CD14-positive monocyte (primary cell): ENCODE measurements at regions not wholly inside any gene's neighbourhood (a gene's known extent, or its start where the extent isn't known, plus 50 kb on each side); places are given as distances from the start of the nearest gene placed in this dataset.

Experiments used
- DNase-seq, 3 donors: peaks; one replicate each; pipeline ENCODE4 v3.0.0-alpha.2; 2011 to 2022
- H2AFZ ChIP-seq: 2 replicates; pipeline ENCODE4 v1.6.0; 2012; ENCODE audit warnings: mild to moderate bottlenecking, low read depth, low read length, inconsistent platforms; ENCODE audit not compliant: insufficient read depth, poor library complexity, severe bottlenecking
- H3K27ac ChIP-seq, 2 donors: 1 replicate in 1 of 2; 2 replicates in 1 of 2; pipeline ENCODE4 v1.5.1; 2012 to 2013; ENCODE audit warnings: low read length in 2 of 2, control low read depth in 1 of 2, inconsistent platforms in 1 of 2, low read depth in 1 of 2, mild to moderate bottlenecking in 1 of 2
- H3K27me3 ChIP-seq, 2 donors: one replicate each; pipeline versions ENCODE4 v1.6.0 to v1.6.1; 2011 to 2013; ENCODE audit warnings: low read length in 2 of 2; ENCODE audit not compliant: control insufficient read depth in 2 of 2, insufficient read depth in 2 of 2
- H3K36me3 ChIP-seq, 2 donors: replicated peaks in 1 of 2; 1 replicate in 1 of 2; 2 replicates in 1 of 2; pipeline versions ENCODE4 v1.5.1 to v1.6.1; 2012 to 2013; ENCODE audit warnings: low read length in 2 of 2, control low read depth in 1 of 2, inconsistent platforms in 1 of 2, mild to moderate bottlenecking in 1 of 2; ENCODE audit not compliant: insufficient read depth in 2 of 2, control insufficient read depth in 1 of 2
- H3K4me1 ChIP-seq, 2 donors: 1 replicate in 1 of 2; 2 replicates in 1 of 2; pipeline versions ENCODE4 v1.5.1 to v1.6.1; 2012 to 2013; ENCODE audit warnings: low read length in 2 of 2, control low read depth in 1 of 2, inconsistent platforms in 1 of 2, mild to moderate bottlenecking in 1 of 2, moderate library complexity in 1 of 2; ENCODE audit not compliant: insufficient read depth in 2 of 2, control insufficient read depth in 1 of 2
- H3K4me2 ChIP-seq: replicated peaks from 2 replicates; pipeline ENCODE3; 2012; ENCODE audit warnings: low read length, moderate library complexity, mild to moderate bottlenecking; ENCODE audit not compliant: poor library complexity, severe bottlenecking; ENCODE audit errors: extremely low read depth
- H3K4me3 ChIP-seq, 3 experiments: fragments of 200-600 bp in 1 of 3; sonication (generic) in 1 of 3; replicated peaks in 1 of 3; 1 replicate in 2 of 3; 2 replicates in 1 of 3; pipeline ENCODE4 v1.5.1; 2011 to 2013; ENCODE audit warnings: low read length in 3 of 3, mild to moderate bottlenecking in 3 of 3, control low read depth in 2 of 3, low read depth in 2 of 3, inconsistent platforms in 1 of 3, moderate library complexity in 1 of 3
- H3K79me2 ChIP-seq: 2 replicates; pipeline ENCODE4 v1.6.0; 2012; ENCODE audit warnings: mild to moderate bottlenecking, control low read depth, inconsistent platforms, low read length, moderate library complexity; ENCODE audit not compliant: insufficient read depth
- H3K9ac ChIP-seq: 2 replicates; pipeline ENCODE4 v1.6.0; 2017; ENCODE audit warnings: low read length, mild to moderate bottlenecking; ENCODE audit not compliant: insufficient read depth, poor library complexity, severe bottlenecking
- H3K9me3 ChIP-seq, 2 donors: replicated peaks in 1 of 2; 1 replicate in 1 of 2; 2 replicates in 1 of 2; pipeline versions ENCODE4 v1.5.1 to v1.6.1; 2012 to 2013; ENCODE audit warnings: low read length in 2 of 2, control low read depth in 1 of 2; ENCODE audit not compliant: control insufficient read depth in 1 of 2, insufficient read depth in 1 of 2
- H4K20me1 ChIP-seq: 2 replicates; pipeline ENCODE4 v1.6.0; 2012; ENCODE audit warnings: mild to moderate bottlenecking, low read length, control low read depth, moderate library complexity; ENCODE audit not compliant: insufficient read depth
- H3K27ac Mint-ChIP-seq, 7 donors: one replicate each; pipeline ENCODE4 v1.8.0; 2020; ENCODE audit warnings: mild to moderate bottlenecking in 7 of 7, mixed read lengths in 7 of 7, moderate library complexity in 6 of 7, inconsistent platforms in 2 of 7
- H3K27me3 Mint-ChIP-seq, 3 donors: one replicate each; pipeline ENCODE4 v1.8.0; 2021 to 2022; ENCODE audit warnings: low read depth in 3 of 3, mild to moderate bottlenecking in 3 of 3, mixed read lengths in 3 of 3, moderate library complexity in 3 of 3, inconsistent platforms in 1 of 3
- H3K36me3 Mint-ChIP-seq, 2 donors: one replicate each; pipeline ENCODE4 v1.8.0; 2020; ENCODE audit warnings: mixed read lengths in 2 of 2, inconsistent platforms in 1 of 2, mild to moderate bottlenecking in 1 of 2
- H3K4me1 Mint-ChIP-seq: one replicate; pipeline ENCODE4 v1.8.0; 2020; ENCODE audit warnings: mild to moderate bottlenecking, mixed read lengths
- H3K4me3 Mint-ChIP-seq, 2 donors: one replicate each; pipeline ENCODE4 v1.8.0; 2020; ENCODE audit warnings: mild to moderate bottlenecking in 2 of 2, mixed read lengths in 2 of 2, moderate library complexity in 1 of 2
- H3K9me3 Mint-ChIP-seq, 7 donors: one replicate each; pipeline ENCODE4 v1.8.0; 2020 to 2022; ENCODE audit warnings: mixed read lengths in 7 of 7, mild to moderate bottlenecking in 6 of 7, moderate library complexity in 6 of 7, inconsistent platforms in 2 of 7
- WGBS: methylation state at CpG from one replicate; pipeline ENCODE4 v1.1.5; 2013; ENCODE audit warnings: missing lambda C conversion rate; ENCODE audit not compliant: insufficient coverage; 5-methylcytosine and 5-hydroxymethylcytosine counted together
- intact Hi-C, 2 donors: fragments of 100-400 bp; cut with micrococcal nuclease; formaldehyde crosslinking; loops; one replicate each; pipeline versions ENCODE4 v1.15.0 to v1.15.1; 2023
- TF ChIP-seq, protein P1 (sequence below): fragments of 200-600 bp; IDR thresholded peaks from one replicate; pipeline ENCODE4 v1.8.0; 2022; ENCODE audit warnings: antibody characterized with exemption, mild to moderate bottlenecking

DNA sequence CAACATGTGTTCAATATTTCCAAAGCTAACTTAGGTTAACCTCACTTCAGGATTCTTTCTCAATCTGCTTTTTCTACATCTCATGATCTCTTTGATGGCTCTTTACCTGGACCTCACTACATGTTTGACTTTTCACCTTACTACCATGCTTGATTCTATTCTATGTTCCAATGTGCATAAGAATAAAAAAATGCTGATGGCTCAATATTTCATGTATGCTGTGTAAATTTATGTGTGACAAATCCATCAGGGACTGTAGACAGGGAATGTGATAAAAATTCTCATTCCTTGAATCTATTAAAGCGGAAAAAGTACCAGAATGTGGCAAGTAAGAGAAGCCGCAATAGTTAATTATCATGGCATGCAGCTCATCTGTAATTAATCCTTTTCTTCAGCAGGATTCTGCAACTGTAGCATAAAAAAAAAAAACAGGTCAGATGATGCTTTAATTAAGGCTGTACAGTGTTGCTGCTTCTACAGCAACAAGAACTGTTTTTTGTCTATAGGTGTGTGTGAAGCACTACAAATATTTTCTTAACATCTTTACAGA, 276.9 kb upstream of the PRKD1 start:
- H3K27me3 ChIP-seq, result no peaks in the 10 kb centered on the region
- Mint-ChIP-seq H3K4me1 (no peaks in the 10 kb centered on the region), H3K27ac (no peak overlapping the region), H3K4me3 (no peak overlapping the region), H3K27me3 (no peaks in the 10 kb centered on the region), H3K9me3 (peaks cover 0 to 2% (median 0%) of the 10 kb centered on the region in 7 donors), H3K36me3 (no peaks in the 10 kb centered on the region)
- intact Hi-C loops, result no loop called here
- H3K79me2 ChIP-seq, result no peaks in the 10 kb centered on the region
- DNase-seq, result no peak
- TF ChIP-seq, protein P1, sequence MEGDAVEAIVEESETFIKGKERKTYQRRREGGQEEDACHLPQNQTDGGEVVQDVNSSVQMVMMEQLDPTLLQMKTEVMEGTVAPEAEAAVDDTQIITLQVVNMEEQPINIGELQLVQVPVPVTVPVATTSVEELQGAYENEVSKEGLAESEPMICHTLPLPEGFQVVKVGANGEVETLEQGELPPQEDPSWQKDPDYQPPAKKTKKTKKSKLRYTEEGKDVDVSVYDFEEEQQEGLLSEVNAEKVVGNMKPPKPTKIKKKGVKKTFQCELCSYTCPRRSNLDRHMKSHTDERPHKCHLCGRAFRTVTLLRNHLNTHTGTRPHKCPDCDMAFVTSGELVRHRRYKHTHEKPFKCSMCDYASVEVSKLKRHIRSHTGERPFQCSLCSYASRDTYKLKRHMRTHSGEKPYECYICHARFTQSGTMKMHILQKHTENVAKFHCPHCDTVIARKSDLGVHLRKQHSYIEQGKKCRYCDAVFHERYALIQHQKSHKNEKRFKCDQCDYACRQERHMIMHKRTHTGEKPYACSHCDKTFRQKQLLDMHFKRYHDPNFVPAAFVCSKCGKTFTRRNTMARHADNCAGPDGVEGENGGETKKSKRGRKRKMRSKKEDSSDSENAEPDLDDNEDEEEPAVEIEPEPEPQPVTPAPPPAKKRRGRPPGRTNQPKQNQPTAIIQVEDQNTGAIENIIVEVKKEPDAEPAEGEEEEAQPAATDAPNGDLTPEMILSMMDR, result no peak
- no peaks in the 10 kb centered on the region for H3K4me1 ChIP-seq
- no peak overlapping the region for H3K9ac ChIP-seq
- no peak overlapping the region for H2AFZ ChIP-seq
- no peak overlapping the region for H3K4me2 ChIP-seq
- H3K4me3 ChIP-seq, result no peak overlapping the region
- H3K27ac ChIP-seq, result no peak overlapping the region
- peaks cover 0 to under 1% of the 10 kb centered on the region in 2 donors for H3K9me3 ChIP-seq
- no peaks in the 10 kb centered on the region for H4K20me1 ChIP-seq
- 100% methylated on average over 1 of the region's 2 CpGs for WGBS
- H3K36me3 ChIP-seq, result no peaks in the 10 kb centered on the region

GRCh38 chr14:30209136-30209535, 281.5 kb upstream of the PRKD1 start:
- H3K27me3 Mint-ChIP-seq, result peaks cover 0 to 2% (median 0%) of the 10 kb centered on the region in 3 donors
- intact Hi-C loops, result no loop called here
- Histone ChIP-seq H3K9me3 (no peaks in the 10 kb centered on the region), H3K4me2 (no peak overlapping the region), H3K4me1 (no peaks in the 10 kb centered on the region), H3K79me2 (no peaks in the 10 kb centered on the region), H3K4me3 (no peak overlapping the region), H3K36me3 (no peaks in the 10 kb centered on the region), H3K27ac (no peak overlapping the region), H3K9ac (no peak overlapping the region), H3K27me3 (no peaks in the 10 kb centered on the region), H4K20me1 (no peaks in the 10 kb centered on the region), H2AFZ (no peak overlapping the region)
- TF ChIP-seq, protein P1, result no peak
- WGBS, result no CpG with 5 or more reads among the region's 1 CpG
- H3K27ac Mint-ChIP-seq, result no peak overlapping the region
- no peak for DNase-seq
- H3K4me1 Mint-ChIP-seq, result no peaks in the 10 kb centered on the region
- no peak overlapping the region for H3K4me3 Mint-ChIP-seq
- H3K36me3 Mint-ChIP-seq, result no peaks in the 10 kb centered on the region
- H3K9me3 Mint-ChIP-seq, result peaks cover 0 to 2% (median 0%) of the 10 kb centered on the region in 7 donors
